Mucosa of rectum (tissue), 2 donors: ENCODE measurements at regions not wholly inside any gene's neighbourhood (a gene's known extent, or its start where the extent isn't known, plus 50 kb on each side); places are given as distances from the start of the nearest gene placed in this dataset.

Source experiments
- H3K27ac ChIP-seq, 2 donors: one replicate each; pipeline ENCODE4 v1.7.0; 2013; ENCODE audit warnings: inconsistent platforms in 2 of 2, low read depth in 2 of 2, low read length in 2 of 2
- H3K27me3 ChIP-seq, 2 donors: one replicate each; pipeline ENCODE4 v1.7.0; 2013; ENCODE audit warnings: low read length in 2 of 2; ENCODE audit not compliant: control insufficient read depth in 2 of 2, insufficient read depth in 2 of 2
- H3K36me3 ChIP-seq, 2 donors: one replicate each; pipeline ENCODE4 v1.7.0; 2013; ENCODE audit warnings: low read length in 2 of 2; ENCODE audit not compliant: control insufficient read depth in 2 of 2, insufficient read depth in 2 of 2
- H3K4me1 ChIP-seq, 2 donors: one replicate each; pipeline ENCODE4 v1.7.0; 2013; ENCODE audit warnings: low read length in 2 of 2, mild to moderate bottlenecking in 1 of 2; ENCODE audit not compliant: control insufficient read depth in 2 of 2, insufficient read depth in 2 of 2
- H3K4me3 ChIP-seq, 2 donors: one replicate each; pipeline ENCODE4 v1.7.0; 2013; ENCODE audit warnings: low read length in 2 of 2
- H3K9ac ChIP-seq, 2 donors: one replicate each; pipeline ENCODE4 v1.7.0; 2013; ENCODE audit warnings: low read length in 2 of 2, low read depth in 1 of 2, mild to moderate bottlenecking in 1 of 2
- H3K9me3 ChIP-seq, 2 donors: one replicate each; pipeline ENCODE4 v1.7.0; 2013; ENCODE audit warnings: low read length in 2 of 2; ENCODE audit not compliant: control insufficient read depth in 2 of 2
- donor health status: healthy.
- donor health status: Normal muscosa, but diverticular disease.

- Histone ChIP-seq H3K4me3 (no peak overlapping the region), H3K27me3 (peaks cover 0 to 2% of the 10 kb centered on the region in 2 donors), H3K36me3 (no peaks in the 10 kb centered on the region), H3K27ac (no peak overlapping the region), H3K9me3 (no peaks in the 10 kb centered on the region), H3K9ac (no peak overlapping the region), H3K4me1 (no peaks in the 10 kb centered on the region)
These were observed 159.6 kb upstream of the TBCA start for GRCh38 chr5:77935506-77936364.

- H3K36me3 ChIP-seq = no peaks in the 10 kb centered on the region
- H3K9ac ChIP-seq = no peak overlapping the region
- no peak overlapping the region for H3K4me3 ChIP-seq
- H3K9me3 ChIP-seq = no peaks in the 10 kb centered on the region
- H3K4me1 ChIP-seq = no peaks in the 10 kb centered on the region
- peaks cover 0 to 6% of the 10 kb centered on the region in 2 donors for H3K27me3 ChIP-seq
- H3K27ac ChIP-seq = no peak overlapping the region
These were observed 152.7 kb upstream of the TBCA start for GRCh38 chr5:77928776-77929300.

- Histone ChIP-seq H3K4me3 (no peak overlapping the region), H3K27ac (no peak overlapping the region), H3K36me3 (no peaks in the 10 kb centered on the region), H3K27me3 (peaks cover 0 to 4% of the 10 kb centered on the region in 2 donors), H3K9me3 (no peaks in the 10 kb centered on the region), H3K4me1 (no peaks in the 10 kb centered on the region), H3K9ac (no peak overlapping the region)
These were observed 150.2 kb upstream of the TBCA start for GRCh38 chr5:77926337-77926736.

- Histone ChIP-seq H3K27me3 (peaks cover 0 to 4% of the 10 kb centered on the region in 2 donors), H3K36me3 (no peaks in the 10 kb centered on the region), H3K9ac (no peak overlapping the region), H3K27ac (no peak overlapping the region), H3K4me1 (no peaks in the 10 kb centered on the region), H3K4me3 (no peak overlapping the region), H3K9me3 (no peaks in the 10 kb centered on the region)
These were observed 149.4 kb upstream of the TBCA start for GRCh38 chr5:77925503-77925902.

DNA sequence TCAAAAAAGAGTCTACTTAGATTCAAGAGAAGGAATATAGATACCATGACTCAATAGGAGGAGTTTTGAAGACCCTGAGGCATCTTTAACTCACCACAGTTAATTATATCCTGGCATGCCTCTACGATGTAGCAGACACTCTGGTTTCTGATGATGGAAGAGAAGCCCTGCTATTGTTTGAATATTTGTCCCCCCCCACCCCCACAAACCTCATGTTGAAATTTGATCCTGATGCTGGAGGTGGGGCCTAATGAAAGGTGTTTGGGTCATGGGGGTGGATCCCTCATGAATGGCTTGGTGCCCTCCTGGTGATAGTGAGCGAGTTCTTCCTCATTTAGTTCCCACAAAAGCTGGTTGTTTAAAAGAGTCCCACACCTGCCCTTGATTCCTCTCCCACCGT lies 147.9 kb upstream of the TBCA start:
- no peak overlapping the region for H3K9ac ChIP-seq
- H3K36me3 ChIP-seq = no peaks in the 10 kb centered on the region
- no peak overlapping the region for H3K27ac ChIP-seq
- peaks cover 0 to 4% of the 10 kb centered on the region in 2 donors for H3K27me3 ChIP-seq
- H3K9me3 ChIP-seq = no peaks in the 10 kb centered on the region
- no peak overlapping the region for H3K4me3 ChIP-seq
- no peaks in the 10 kb centered on the region for H3K4me1 ChIP-seq

GRCh38 chr5:77923666-77924065 lies 147.5 kb upstream of the TBCA start:
- H3K9me3 ChIP-seq = no peaks in the 10 kb centered on the region
- peaks cover 0 to 4% of the 10 kb centered on the region in 2 donors for H3K27me3 ChIP-seq
- no peaks in the 10 kb centered on the region for H3K36me3 ChIP-seq
- H3K9ac ChIP-seq = no peak overlapping the region
- H3K4me3 ChIP-seq = no peak overlapping the region
- H3K27ac ChIP-seq = no peak overlapping the region
- H3K4me1 ChIP-seq = no peaks in the 10 kb centered on the region

DNA sequence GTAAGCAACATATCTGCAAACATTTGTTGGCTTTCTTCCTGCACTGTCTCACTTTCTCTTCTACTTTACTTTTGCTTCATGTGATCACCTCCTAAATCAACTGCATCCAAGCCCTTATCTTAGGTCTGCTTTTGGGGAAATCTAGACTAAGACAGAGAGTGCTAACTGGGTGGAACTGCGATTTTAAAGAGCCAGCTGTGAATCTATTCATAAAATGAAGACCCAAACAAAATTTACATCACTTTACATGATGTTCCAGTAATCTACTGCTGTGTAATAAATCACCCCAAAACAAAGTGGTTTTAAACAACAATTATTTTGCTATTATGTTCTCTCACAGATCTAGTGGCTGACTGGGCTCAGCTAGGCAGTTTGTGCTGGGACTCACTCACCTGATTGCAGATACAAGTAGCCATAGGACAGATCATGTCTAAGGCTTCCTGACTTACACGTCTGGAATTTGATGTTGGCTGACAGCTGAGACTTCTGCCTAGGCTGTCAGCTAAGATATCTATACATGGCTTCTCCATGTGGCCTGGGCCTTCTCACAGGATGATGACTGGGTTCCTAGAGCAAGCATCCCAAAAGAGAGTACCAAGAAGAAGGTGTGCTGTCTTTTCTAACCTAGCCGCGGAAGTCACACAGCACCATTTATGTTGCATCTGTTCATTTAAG lies 145.1 kb upstream of the TBCA start:
- no peak overlapping the region for H3K9ac ChIP-seq
- no peak overlapping the region for H3K4me3 ChIP-seq
- H3K27ac ChIP-seq = no peak overlapping the region
- no peaks in the 10 kb centered on the region for H3K36me3 ChIP-seq
- no peaks in the 10 kb centered on the region for H3K9me3 ChIP-seq
- H3K4me1 ChIP-seq = no peaks in the 10 kb centered on the region
- no peaks in the 10 kb centered on the region for H3K27me3 ChIP-seq

GRCh38 chr5:77920359-77921058 lies 144.4 kb upstream of the TBCA start:
- Histone ChIP-seq H3K27me3 (no peaks in the 10 kb centered on the region), H3K27ac (no peak overlapping the region), H3K36me3 (no peaks in the 10 kb centered on the region), H3K9me3 (no peaks in the 10 kb centered on the region), H3K9ac (no peak overlapping the region), H3K4me3 (no peak overlapping the region), H3K4me1 (no peaks in the 10 kb centered on the region)

DNA sequence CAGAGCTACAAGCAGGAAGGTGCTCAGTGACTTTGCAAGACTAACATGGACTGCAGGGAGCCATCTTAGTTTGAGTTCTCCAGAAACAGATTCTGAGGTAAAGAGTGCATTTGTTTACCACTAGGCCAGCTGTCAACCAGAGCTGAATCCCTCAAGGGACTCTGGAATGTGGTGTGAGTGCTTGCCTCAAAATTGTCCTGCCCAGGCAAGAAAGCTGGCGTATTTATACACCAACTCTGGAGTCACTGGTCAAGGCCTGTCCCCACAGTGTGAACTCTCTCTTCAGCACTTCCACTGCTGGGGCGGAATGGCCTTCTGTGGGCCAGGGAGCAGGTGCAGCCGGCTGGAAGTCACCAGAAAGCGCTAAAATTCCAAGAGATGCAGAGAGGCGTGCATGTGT lies 139.2 kb upstream of the TBCA start:
- Histone ChIP-seq H3K27me3 (peaks cover 0 to 8% of the 10 kb centered on the region in 2 donors), H3K9ac (no peak overlapping the region), H3K36me3 (no peaks in the 10 kb centered on the region), H3K9me3 (no peaks in the 10 kb centered on the region), H3K27ac (no peak overlapping the region), H3K4me1 (no peaks in the 10 kb centered on the region), H3K4me3 (no peak overlapping the region)

DNA sequence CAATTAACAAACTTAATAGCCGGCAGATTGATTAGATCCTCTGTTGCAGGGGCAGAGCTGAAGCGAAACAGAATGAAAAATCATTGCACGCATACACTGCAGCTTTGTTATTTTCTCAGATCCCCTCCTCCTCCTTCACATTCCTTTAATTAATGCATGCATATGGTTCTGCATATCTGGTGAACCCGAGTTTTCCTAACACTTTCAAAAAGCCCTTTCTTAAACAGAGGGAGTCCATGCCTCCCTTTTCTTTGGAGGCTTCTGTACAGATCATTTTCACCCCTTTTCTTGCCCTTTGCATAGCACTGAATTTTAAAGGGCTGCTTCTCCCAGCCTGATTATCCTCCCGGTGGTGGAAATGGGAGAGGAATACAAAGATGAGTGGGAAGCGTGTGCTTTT lies 136.6 kb upstream of the TBCA start:
- Histone ChIP-seq H3K4me1 (no peaks in the 10 kb centered on the region), H3K27ac (no peak overlapping the region), H3K4me3 (no peak overlapping the region), H3K9me3 (no peaks in the 10 kb centered on the region), H3K27me3 (peaks cover 0 to 8% of the 10 kb centered on the region in 2 donors), H3K36me3 (no peaks in the 10 kb centered on the region), H3K9ac (no peak overlapping the region)
